ENCODE measurements at regions not wholly inside any gene's neighbourhood (a gene's known extent, or its start where the extent isn't known, plus 50 kb on each side); places are given as distances from the start of the nearest gene placed in this dataset.

DNA sequence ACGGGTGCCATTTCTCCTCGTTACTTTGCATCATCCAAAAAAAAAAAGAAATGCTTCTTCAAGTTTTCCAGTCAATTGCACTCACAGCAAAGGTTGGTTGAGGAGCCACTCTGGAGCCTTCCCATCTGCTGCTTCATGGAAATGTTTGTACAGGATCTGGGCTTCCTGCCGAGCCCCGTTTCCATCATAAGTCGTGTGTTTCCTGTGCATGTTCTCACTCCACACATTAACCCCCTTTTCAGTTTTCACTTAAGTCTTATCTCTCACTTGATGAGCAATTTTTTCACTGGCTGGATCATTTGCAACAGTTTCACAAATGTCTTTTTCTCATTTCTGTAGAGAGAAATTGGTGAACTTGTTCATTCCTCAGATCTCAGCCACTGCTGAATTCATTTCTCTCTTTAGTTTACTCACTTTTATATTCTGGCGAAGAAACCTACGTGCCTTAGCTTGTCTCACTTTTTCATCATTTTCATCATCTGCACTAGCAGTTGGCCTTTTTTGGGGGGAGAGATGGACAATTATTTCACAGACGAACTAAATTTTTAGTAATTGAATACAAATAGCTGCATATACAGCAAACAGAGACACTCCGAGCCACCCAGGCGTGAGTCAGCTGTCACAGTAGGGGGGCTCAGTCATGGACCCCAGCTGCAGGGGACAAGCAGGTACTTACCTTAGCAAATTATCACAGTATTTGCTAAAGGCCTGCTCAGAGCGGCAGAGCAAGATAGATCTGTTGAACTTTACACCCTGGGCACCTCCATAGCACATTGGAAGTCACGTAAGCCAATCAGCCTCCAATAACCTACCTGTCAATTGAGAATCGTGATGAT, 750.8 kb upstream of the ID2 start:
- no peaks in the 10 kb centered on the region for H3K4me1 ChIP-seq
- H3K4me3 ChIP-seq = no peak overlapping the region
- H3K9me3 ChIP-seq = no peaks in the 10 kb centered on the region
- no peaks in the 10 kb centered on the region for H3K36me3 ChIP-seq (replicated peaks)
- no peaks in the 10 kb centered on the region for H3K27me3 ChIP-seq (ENCODE audit: low read depth)
- in situ Hi-C loops (cut with MboI; ENCODE audit: low sequenced_read_pairs) = no loop called here
- DNase-seq (ENCODE audit: low spot score in 2 of 2) = no peak

DNA sequence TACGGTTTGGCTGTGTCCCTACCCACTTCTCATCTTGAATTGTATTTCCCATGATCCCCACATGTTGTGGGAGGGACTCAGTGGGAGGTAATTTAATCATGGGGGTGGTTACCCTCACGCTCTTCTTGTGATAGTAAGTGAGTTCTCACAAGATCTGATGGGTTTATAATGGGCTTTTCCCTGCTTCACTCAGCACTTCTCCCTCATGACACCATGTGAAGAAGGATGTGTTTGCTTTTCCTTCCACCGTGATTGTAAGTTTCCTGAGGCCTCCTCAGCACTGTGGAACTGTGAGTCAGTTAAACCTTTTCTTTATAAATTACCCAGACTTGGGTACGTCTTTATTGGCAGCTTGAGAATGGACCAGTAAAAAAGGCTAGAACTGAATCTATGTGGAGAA, 750.0 kb upstream of the ID2 start:
- H3K9me3 ChIP-seq = no peaks in the 10 kb centered on the region
- in situ Hi-C loops (cut with MboI; ENCODE audit: low sequenced_read_pairs) = no loop called here
- no peaks in the 10 kb centered on the region for H3K27me3 ChIP-seq (ENCODE audit: low read depth)
- no peak for DNase-seq (ENCODE audit: low spot score in 2 of 2)
- H3K4me1 ChIP-seq = no peaks in the 10 kb centered on the region
- H3K4me3 ChIP-seq = no peak overlapping the region
- no peaks in the 10 kb centered on the region for H3K36me3 ChIP-seq (replicated peaks)

DNA sequence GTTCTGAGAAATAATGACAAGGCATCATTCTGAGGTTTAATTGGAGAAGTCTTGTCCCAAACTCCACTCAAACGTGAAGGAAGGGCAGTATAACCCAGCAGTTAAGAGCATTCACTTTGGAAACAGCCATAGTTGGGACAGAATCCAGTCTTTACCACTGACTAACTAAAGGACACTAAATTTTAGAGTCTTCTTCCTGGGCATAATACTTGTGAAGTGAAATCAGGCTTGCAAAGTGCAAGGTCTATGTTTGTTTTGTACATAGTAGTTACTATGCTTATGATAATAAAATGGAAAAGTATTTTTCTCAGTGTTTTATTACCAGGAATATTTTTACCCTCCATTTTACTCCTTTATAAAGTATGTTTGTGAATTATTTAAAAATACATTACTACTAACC, 748.2 kb upstream of the ID2 start:
- in situ Hi-C loops (cut with MboI; ENCODE audit: low sequenced_read_pairs) = no loop called here
- no peaks in the 10 kb centered on the region for H3K9me3 ChIP-seq
- no peak overlapping the region for H3K4me3 ChIP-seq
- no peaks in the 10 kb centered on the region for H3K36me3 ChIP-seq (replicated peaks)
- DNase-seq (ENCODE audit: low spot score in 2 of 2) = no peak
- no peaks in the 10 kb centered on the region for H3K27me3 ChIP-seq (ENCODE audit: low read depth)
- no peaks in the 10 kb centered on the region for H3K4me1 ChIP-seq

DNA sequence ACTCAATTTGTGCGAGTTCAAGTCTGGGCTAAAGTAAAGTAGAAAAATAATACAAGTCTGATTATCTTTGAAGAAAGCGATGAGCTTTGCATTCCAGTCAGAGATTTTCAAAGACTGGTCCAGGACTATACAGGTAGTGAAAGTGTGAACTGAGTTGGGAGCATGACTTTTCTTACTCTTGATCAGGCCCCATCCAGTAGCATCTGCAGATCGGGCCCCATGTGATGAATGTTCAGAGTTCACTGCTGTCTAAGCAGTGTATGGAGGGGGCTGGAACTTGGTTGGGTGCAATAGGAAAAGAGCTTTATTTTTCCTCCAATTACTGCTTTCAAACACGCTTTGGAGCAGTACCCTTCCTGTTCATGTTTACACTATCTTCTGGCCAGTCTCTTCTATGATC, 747.4 kb upstream of the ID2 start:
- no peak for DNase-seq (ENCODE audit: low spot score in 2 of 2)
- no peaks in the 10 kb centered on the region for H3K4me1 ChIP-seq
- in situ Hi-C loops (cut with MboI; ENCODE audit: low sequenced_read_pairs) = no loop called here
- H3K27me3 ChIP-seq (ENCODE audit: low read depth) = no peaks in the 10 kb centered on the region
- no peak overlapping the region for H3K4me3 ChIP-seq
- H3K36me3 ChIP-seq (replicated peaks) = no peaks in the 10 kb centered on the region
- no peaks in the 10 kb centered on the region for H3K9me3 ChIP-seq

DNA sequence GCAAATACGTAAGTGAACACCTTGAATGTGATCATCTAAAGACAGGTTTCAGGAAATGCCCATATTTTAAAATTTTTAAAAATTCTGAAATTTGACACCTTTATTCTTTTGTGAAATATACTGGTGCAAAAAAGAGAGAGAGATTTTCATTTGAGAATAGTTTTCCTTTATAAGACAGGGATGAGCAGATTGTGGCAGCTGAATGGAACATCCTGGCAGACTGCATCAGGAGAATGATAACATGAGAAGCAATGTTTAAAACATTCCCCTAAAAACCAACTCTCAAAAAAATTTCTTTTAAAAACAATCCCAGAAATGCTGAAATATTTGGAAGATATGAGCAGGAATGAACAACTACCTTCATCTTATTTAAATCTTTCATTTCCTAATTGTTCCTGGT, 744.8 kb upstream of the ID2 start:
- no peaks in the 10 kb centered on the region for H3K27me3 ChIP-seq (ENCODE audit: low read depth)
- no peak overlapping the region for H3K4me3 ChIP-seq
- no peaks in the 10 kb centered on the region for H3K4me1 ChIP-seq
- no peaks in the 10 kb centered on the region for H3K9me3 ChIP-seq
- no peak for DNase-seq (ENCODE audit: low spot score in 2 of 2)
- no peaks in the 10 kb centered on the region for H3K36me3 ChIP-seq (replicated peaks)
- in situ Hi-C loops (cut with MboI; ENCODE audit: low sequenced_read_pairs) = no loop called here

DNA sequence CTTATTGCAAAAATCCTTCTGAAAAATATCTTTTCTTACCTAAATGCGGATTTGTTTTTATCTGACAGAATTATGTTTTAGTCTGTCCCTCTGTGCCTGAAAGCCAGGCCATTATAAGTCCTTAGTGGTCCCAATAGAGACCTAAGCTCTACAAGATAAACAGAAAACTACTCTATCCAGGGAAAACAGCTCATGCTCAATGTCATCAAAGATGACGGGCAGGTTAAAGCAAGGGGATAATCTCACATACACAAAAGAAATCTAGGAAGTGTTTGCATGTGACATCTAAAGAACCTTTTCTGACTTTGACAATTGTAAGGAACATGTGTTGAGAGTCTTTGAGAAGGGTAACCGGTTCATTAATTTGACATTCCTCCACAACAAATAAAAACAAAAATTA, 741.1 kb upstream of the ID2 start:
- H3K27me3 ChIP-seq (ENCODE audit: low read depth) = no peaks in the 10 kb centered on the region
- in situ Hi-C loops (cut with MboI; ENCODE audit: low sequenced_read_pairs) = no loop called here
- H3K4me1 ChIP-seq = no peaks in the 10 kb centered on the region
- no peaks in the 10 kb centered on the region for H3K36me3 ChIP-seq (replicated peaks)
- H3K4me3 ChIP-seq = no peak overlapping the region
- H3K9me3 ChIP-seq = no peaks in the 10 kb centered on the region
- DNase-seq (ENCODE audit: low spot score in 2 of 2) = no peak

DNA sequence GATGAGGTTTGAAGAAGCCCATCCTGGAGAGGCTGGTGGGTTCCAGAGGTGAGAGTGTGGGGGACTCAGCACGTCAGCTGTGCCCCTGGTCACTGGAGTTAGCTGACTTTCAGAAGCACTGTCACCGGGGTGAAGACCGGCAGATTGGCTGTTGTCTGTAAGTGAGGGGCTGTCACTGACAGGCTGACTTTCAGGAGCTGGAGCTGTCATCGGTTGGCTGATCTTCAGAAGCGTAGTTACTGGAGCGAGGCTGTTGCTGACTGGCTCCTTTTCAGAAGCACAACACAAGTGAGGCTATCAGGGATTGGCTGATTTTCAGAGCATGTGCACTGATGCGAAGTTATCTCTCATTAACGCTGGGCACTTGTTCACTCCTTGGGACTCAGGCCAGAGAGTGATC, 738.4 kb upstream of the ID2 start:
- no peak for DNase-seq (ENCODE audit: low spot score in 2 of 2)
- in situ Hi-C loops (cut with MboI; ENCODE audit: low sequenced_read_pairs) = no loop called here

DNA sequence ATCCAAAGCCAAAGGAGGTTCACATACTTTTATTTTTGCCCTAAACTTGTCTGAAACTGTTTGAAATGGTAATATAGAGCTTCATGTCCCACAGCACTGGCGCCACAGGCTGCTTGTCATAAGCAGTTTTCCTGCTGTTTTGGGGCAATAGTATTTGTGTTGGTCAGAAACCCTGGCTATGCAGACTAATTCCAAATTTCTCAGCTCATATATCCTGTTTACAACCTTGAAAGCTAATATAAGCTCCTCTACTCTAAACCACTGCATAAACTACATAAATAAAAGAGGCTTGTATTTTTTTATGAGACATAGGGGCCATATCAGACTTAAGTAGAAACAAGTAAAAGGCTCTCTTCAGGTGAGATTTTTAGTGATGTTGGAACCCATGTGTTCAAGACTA, 736.8 kb upstream of the ID2 start:
- in situ Hi-C loops (cut with MboI; ENCODE audit: low sequenced_read_pairs) = no loop called here
- H3K4me1 ChIP-seq = no peaks in the 10 kb centered on the region
- no peaks in the 10 kb centered on the region for H3K36me3 ChIP-seq (replicated peaks)
- H3K9me3 ChIP-seq = no peaks in the 10 kb centered on the region
- no peaks in the 10 kb centered on the region for H3K27me3 ChIP-seq (ENCODE audit: low read depth)
- no peak for DNase-seq (ENCODE audit: low spot score in 2 of 2)
- no peak overlapping the region for H3K4me3 ChIP-seq

More for the DNA sequence above, 738.4 kb upstream of the ID2 start:
- H3K27me3 ChIP-seq (ENCODE audit: low read depth) = no peaks in the 10 kb centered on the region
- H3K4me3 ChIP-seq = no peak overlapping the region
- H3K4me1 ChIP-seq = no peaks in the 10 kb centered on the region
- H3K9me3 ChIP-seq = no peaks in the 10 kb centered on the region
- no peaks in the 10 kb centered on the region for H3K36me3 ChIP-seq (replicated peaks)

DNA sequence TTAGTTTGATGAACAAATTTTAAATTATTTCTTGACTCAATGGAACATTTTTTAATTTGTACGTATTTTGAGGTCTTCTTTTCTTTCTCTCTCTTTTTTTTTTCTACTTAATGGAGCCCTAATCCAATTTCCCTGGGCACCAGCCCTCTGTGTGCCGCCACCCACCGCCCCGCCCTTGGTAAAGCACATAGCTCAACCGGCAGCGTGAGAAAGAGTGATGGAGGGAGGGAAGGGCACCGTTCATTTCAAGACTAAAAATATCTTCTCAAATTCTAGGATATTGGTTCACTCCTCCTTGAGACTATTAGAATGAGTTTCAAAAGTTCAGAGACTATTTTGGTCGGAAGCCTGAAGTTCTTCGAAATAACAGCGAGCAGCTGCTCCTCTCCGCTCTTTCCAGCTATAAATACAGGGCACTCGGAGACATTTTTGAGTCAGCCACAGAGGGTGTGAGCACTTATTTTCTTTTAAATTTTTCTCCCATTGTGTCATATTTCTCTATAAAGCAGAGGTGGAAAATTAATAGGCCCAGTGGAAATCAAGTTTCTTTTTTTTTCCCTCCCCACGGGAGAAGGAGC, 731.7 kb upstream of the ID2 start:
- H3K4me1 ChIP-seq = no peaks in the 10 kb centered on the region
- no peaks in the 10 kb centered on the region for H3K36me3 ChIP-seq (replicated peaks)
- H3K4me3 ChIP-seq = no peak overlapping the region
- in situ Hi-C loops (cut with MboI; ENCODE audit: low sequenced_read_pairs) = no loop called here
- H3K27me3 ChIP-seq (ENCODE audit: low read depth) = no peaks in the 10 kb centered on the region
- H3K9me3 ChIP-seq = no peaks in the 10 kb centered on the region
- DNase-seq (ENCODE audit: low spot score in 2 of 2) = no peak

DNA sequence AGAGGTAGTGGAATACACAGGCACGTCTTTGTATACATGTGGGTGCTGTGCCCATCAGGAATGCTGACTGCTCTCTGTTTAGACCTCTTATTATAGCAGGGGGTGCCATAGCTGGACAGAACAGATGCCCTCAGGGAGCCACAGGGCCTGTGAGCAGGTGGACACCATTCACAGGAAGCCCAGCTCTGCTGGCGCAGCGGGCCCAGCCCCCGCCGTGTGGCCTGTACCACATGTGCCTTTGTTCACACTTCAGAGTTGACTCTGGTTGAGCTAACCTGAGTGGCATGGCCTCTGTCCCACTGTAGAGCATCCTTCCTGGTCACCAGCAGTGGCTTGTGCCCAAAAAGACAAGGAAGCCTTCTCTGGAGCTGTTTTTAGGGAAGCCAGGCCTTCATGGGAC, 730.9 kb upstream of the ID2 start:
- no peaks in the 10 kb centered on the region for H3K4me1 ChIP-seq
- no peaks in the 10 kb centered on the region for H3K27me3 ChIP-seq (ENCODE audit: low read depth)
- no peak overlapping the region for H3K4me3 ChIP-seq
- H3K36me3 ChIP-seq (replicated peaks) = no peaks in the 10 kb centered on the region
- no peak for DNase-seq (ENCODE audit: low spot score in 2 of 2)
- in situ Hi-C loops (cut with MboI; ENCODE audit: low sequenced_read_pairs) = no loop called here
- H3K9me3 ChIP-seq = no peaks in the 10 kb centered on the region

DNA sequence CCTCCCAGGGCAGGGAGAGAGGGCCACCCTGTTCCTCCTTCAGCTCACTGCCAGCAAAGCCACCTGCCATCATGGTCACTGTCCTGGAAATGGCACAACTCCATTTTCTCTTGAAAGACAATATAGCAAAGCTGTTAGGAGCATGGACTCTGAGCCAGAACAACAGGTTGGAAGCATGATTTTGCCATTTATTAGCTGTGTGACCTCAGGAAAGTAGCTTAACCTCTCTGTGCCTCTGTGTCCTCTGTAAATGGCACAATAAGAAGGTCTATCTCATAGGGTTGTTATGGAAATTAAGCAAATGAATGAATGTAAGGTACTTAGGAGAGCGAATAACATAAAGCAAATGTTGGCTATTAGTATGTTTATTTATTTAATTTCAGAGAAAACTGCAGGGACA, 730.4 kb upstream of the ID2 start:
- DNase-seq (ENCODE audit: low spot score in 2 of 2) = no peak
- H3K4me3 ChIP-seq = no peak overlapping the region
- no peaks in the 10 kb centered on the region for H3K27me3 ChIP-seq (ENCODE audit: low read depth)
- no peaks in the 10 kb centered on the region for H3K4me1 ChIP-seq
- H3K9me3 ChIP-seq = no peaks in the 10 kb centered on the region
- no peaks in the 10 kb centered on the region for H3K36me3 ChIP-seq (replicated peaks)
- in situ Hi-C loops (cut with MboI; ENCODE audit: low sequenced_read_pairs) = no loop called here

DNA sequence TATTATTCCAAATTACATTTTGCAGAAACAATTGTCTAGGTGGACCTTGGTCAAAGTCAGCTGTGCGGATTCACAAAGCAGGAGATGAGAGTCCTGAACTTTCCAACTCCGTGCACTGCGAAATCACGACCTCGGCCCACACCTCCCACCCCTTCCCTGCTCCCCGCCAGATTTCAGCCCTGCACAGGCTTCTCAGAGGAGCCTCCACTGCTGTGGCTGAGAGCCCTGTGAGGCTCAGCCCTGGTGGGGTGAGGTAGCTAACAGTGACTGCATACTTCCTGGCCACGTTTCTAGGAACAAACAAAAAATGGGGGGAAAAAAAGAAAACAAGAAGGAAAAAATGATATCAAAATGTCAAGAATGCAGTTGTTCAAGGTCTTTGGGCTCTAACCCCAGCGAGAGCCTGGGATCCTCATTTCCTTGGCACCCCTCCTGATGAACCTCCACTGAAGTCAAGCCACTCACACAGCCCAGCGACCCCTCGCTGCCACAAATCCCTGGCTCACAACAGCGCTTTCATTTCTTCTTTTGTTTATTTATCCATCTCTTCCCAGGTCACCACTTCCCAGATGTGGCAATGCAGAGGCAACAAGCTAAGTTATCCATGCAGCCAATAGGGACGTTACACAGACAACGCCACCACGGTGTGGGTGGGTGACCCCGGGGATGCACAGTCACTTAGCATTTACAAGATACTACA, 729.7 kb upstream of the ID2 start:
- H3K9me3 ChIP-seq = no peaks in the 10 kb centered on the region
- H3K36me3 ChIP-seq (replicated peaks) = no peaks in the 10 kb centered on the region
- no peak for DNase-seq (ENCODE audit: low spot score in 2 of 2)
- H3K4me1 ChIP-seq = no peaks in the 10 kb centered on the region
- no peak overlapping the region for H3K4me3 ChIP-seq
- H3K27me3 ChIP-seq (ENCODE audit: low read depth) = no peaks in the 10 kb centered on the region
- in situ Hi-C loops (cut with MboI; ENCODE audit: low sequenced_read_pairs) = no loop called here

DNA sequence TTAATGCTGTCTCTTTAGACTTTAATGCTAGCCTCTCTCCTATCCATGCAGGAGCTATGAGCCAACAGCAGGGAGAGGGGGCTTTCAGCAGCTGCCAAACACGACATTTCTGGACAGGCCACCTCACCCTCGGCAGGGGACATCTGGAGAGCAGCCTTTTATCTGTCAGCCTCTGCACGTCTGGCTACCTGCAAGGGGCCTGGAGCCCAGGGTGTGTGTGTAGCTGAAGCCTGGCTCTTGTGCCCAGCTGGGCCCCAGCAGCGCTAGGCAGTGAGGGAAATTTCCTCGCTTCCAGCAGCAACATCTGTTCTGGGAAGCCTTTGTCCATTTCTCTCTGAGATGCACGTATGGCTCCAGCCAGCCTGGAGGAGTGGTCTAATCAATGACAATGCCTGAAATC, 728.7 kb upstream of the ID2 start:
- Histone ChIP-seq H3K9me3 (no peaks in the 10 kb centered on the region), H3K4me3 (no peak overlapping the region), H3K4me1 (no peaks in the 10 kb centered on the region), H3K36me3 (replicated peaks) (no peaks in the 10 kb centered on the region), H3K27me3 (ENCODE audit: low read depth) (no peaks in the 10 kb centered on the region)
- DNase-seq (ENCODE audit: low spot score in 2 of 2) = no peak
- in situ Hi-C loops (cut with MboI; ENCODE audit: low sequenced_read_pairs) = no loop called here

DNA sequence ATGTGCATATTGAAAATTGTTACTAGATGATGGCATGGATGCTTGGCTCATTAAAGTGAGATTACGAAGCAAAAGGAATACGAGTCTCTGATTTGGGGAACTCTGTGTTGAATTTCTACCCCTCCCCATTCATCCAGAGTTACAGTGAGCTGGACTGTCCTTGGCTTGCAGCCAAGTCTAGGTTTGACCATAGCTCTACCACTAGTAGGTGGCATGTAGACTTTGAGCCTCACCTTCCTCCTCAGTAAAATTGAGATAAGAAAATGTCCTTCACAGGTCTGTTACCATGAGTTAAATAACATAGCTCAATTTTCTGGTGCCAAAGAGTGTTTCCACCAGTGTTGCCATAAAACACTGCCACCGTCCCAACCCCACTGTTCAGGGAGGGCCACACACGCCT, 727.6 kb upstream of the ID2 start:
- Histone ChIP-seq H3K4me3 (no peak overlapping the region), H3K36me3 (replicated peaks) (no peaks in the 10 kb centered on the region), H3K27me3 (ENCODE audit: low read depth) (no peaks in the 10 kb centered on the region), H3K4me1 (no peaks in the 10 kb centered on the region), H3K9me3 (no peaks in the 10 kb centered on the region)
- in situ Hi-C loops (cut with MboI; ENCODE audit: low sequenced_read_pairs) = no loop called here
- no peak for DNase-seq (ENCODE audit: low spot score in 2 of 2)

Measured in HAP-1 (cell line).